H1 (cell line): ENCODE measurements at regions not wholly inside any gene's neighbourhood (a gene's known extent, or its start where the extent isn't known, plus 50 kb on each side); places are given as distances from the start of the nearest gene placed in this dataset.

Experiments
- CTCF ChIA-PET: fragments of 300-600 bp; sonication (Branson Sonifier 250); formaldehyde crosslinking; loops from one replicate; lab custom pipeline; 2021; ENCODE audit not compliant: partially characterized antibody; lab: Charles Lee
- POLR2A ChIA-PET: fragments of 300-600 bp; sonication (Branson Sonifier 250); formaldehyde crosslinking; loops from one replicate; lab custom pipeline; 2021; ENCODE audit warnings: inconsistent platforms; ENCODE audit not compliant: partially characterized antibody; lab: Charles Lee
- DNase-seq, 2 experiments: peaks; one replicate each; pipeline versions ENCODE4 v3.0.0 to v3.0.0-alpha.2; 2010 to 2022; ENCODE audit warnings: low spot score in 2 of 2, low read depth in 1 of 2, mixed read lengths in 1 of 2
- FAIRE-seq: peaks from 2 replicates; lab custom pipeline; 2011; peaks lifted over from hg19 to GRCh38; lab: Jason Lieb, UNC
- H2AFZ ChIP-seq: 2 replicates; pipeline ENCODE4 v1.8.1; 2012; ENCODE audit warnings: low read length, inconsistent platforms
- H2AK5ac ChIP-seq: 2 replicates; pipeline ENCODE4 v1.6.1; 2013; ENCODE audit warnings: low read depth, low read length
- H2BK120ac ChIP-seq: replicated peaks from 2 replicates; pipeline ENCODE3; 2013; ENCODE audit warnings: low read depth, low read length, inconsistent platforms
- H2BK12ac ChIP-seq: 2 replicates; pipeline ENCODE4 v1.6.1; 2013; ENCODE audit warnings: low read depth, low read length
- H2BK15ac ChIP-seq: 2 replicates; pipeline ENCODE4 v1.6.1; 2013; ENCODE audit warnings: low read length
- H2BK20ac ChIP-seq: 2 replicates; pipeline ENCODE4 v1.6.1; 2013; ENCODE audit warnings: low read length
- H2BK5ac ChIP-seq: 2 replicates; pipeline ENCODE4 v1.6.1; 2013; ENCODE audit warnings: low read depth, low read length
- H3K14ac ChIP-seq: 2 replicates; pipeline ENCODE4 v1.6.1; 2013; ENCODE audit warnings: inconsistent platforms; ENCODE audit not compliant: insufficient read length
- H3K18ac ChIP-seq: 2 replicates; pipeline ENCODE4 v1.6.1; 2013; ENCODE audit warnings: low read length; ENCODE audit errors: extremely low read depth
- H3K23ac ChIP-seq: 2 replicates; pipeline ENCODE4 v1.6.1; 2013; ENCODE audit warnings: inconsistent platforms; ENCODE audit not compliant: insufficient read length
- H3K23me2 ChIP-seq: 2 replicates; pipeline ENCODE4 v1.6.1; 2013; ENCODE audit warnings: low read depth, low read length
- H3K27ac ChIP-seq: 2 replicates; pipeline ENCODE4 v1.6.1; 2011; ENCODE audit warnings: low read depth, low read length, inconsistent platforms
- H3K27me3 ChIP-seq, 4 experiments: replicated peaks in 1 of 4; 1 replicate in 1 of 4; 2 replicates in 3 of 4; pipeline versions ENCODE4 v1.6.1 to v1.8.1; 2011 to 2013; ENCODE audit warnings: low read length in 3 of 4, mild to moderate bottlenecking in 3 of 4, inconsistent platforms in 2 of 4, mixed read lengths in 2 of 4, moderate library complexity in 1 of 4; ENCODE audit not compliant: control insufficient read depth in 3 of 4, insufficient read depth in 3 of 4; ENCODE audit errors: extremely low read depth in 1 of 4
- H3K36me3 ChIP-seq, 4 experiments: 2 replicates each; pipeline versions ENCODE4 v1.6.1 to v1.8.1; 2011 to 2013; ENCODE audit warnings: mild to moderate bottlenecking in 4 of 4, low read length in 3 of 4, moderate library complexity in 2 of 4, control low read depth in 1 of 4, inconsistent platforms in 1 of 4; ENCODE audit not compliant: insufficient read depth in 4 of 4, control insufficient read depth in 2 of 4
- H3K4ac ChIP-seq: replicated peaks from 2 replicates; pipeline ENCODE3; 2013; ENCODE audit warnings: low read length, low read depth, mixed read lengths, inconsistent platforms; ENCODE audit not compliant: insufficient read length
- H3K4me1 ChIP-seq, 4 experiments: replicated peaks in 1 of 4; 1 replicate in 1 of 4; 2 replicates in 3 of 4; pipeline versions ENCODE4 v1.6.1 to v1.8.1; 2011 to 2013; ENCODE audit warnings: low read length in 3 of 4, inconsistent platforms in 2 of 4, mixed read lengths in 1 of 4; ENCODE audit not compliant: insufficient read depth in 4 of 4, control insufficient read depth in 3 of 4
- H3K4me2 ChIP-seq, 2 experiments: 2 replicates each; pipeline versions ENCODE4 v1.6.1 to v1.8.1; 2011 to 2013; ENCODE audit warnings: low read depth in 2 of 2, low read length in 2 of 2, control low read depth in 1 of 2, inconsistent platforms in 1 of 2, mild to moderate bottlenecking in 1 of 2; ENCODE audit not compliant: insufficient read depth in 1 of 2
- H3K4me3 ChIP-seq, 4 experiments: fragments of 200-600, 300-600 bp in 1 of 4; sonication (generic), shearing (Covaris generic), sonication (Bioruptor Twin) in 1 of 4; 2 replicates each; pipeline versions ENCODE4 v1.5.1 to v1.8.1; 2011 to 2016; ENCODE audit warnings: low read length in 4 of 4, low read depth in 3 of 4, control low read depth in 2 of 4, inconsistent platforms in 2 of 4, mild to moderate bottlenecking in 2 of 4, mixed read lengths in 1 of 4, moderate library complexity in 1 of 4; ENCODE audit not compliant: insufficient read depth in 2 of 4; ENCODE audit errors: extremely low read depth in 1 of 4
- H3K56ac ChIP-seq: replicated peaks from 2 replicates; pipeline ENCODE3; 2013; ENCODE audit warnings: low read depth, mild to moderate bottlenecking, mixed read lengths, low read length, inconsistent platforms; ENCODE audit not compliant: insufficient read length
- H3K79me1 ChIP-seq: 2 replicates; pipeline ENCODE4 v1.6.1; 2013; ENCODE audit warnings: low read depth, low read length, control low read depth
- H3K79me2 ChIP-seq, 2 experiments: 2 replicates each; pipeline versions ENCODE4 v1.6.1 to v1.8.1; 2012 to 2013; ENCODE audit warnings: low read length in 2 of 2, mild to moderate bottlenecking in 2 of 2, inconsistent platforms in 1 of 2; ENCODE audit not compliant: insufficient read depth in 2 of 2, control insufficient read depth in 1 of 2
- H3K9ac ChIP-seq, 4 experiments: replicated peaks in 1 of 4; 1 replicate in 1 of 4; 2 replicates in 3 of 4; pipeline versions ENCODE4 v1.6.1 to v1.8.1; 2011 to 2013; ENCODE audit warnings: low read depth in 3 of 4, low read length in 3 of 4, control low read depth in 2 of 4, mild to moderate bottlenecking in 2 of 4, moderate library complexity in 2 of 4, inconsistent platforms in 1 of 4; ENCODE audit errors: extremely low read depth in 1 of 4
- H3K9me3 ChIP-seq, 2 experiments: 2 replicates each; pipeline versions ENCODE4 v1.6.1 to v1.8.1; 2012 to 2013; ENCODE audit warnings: mild to moderate bottlenecking in 2 of 2, moderate library complexity in 2 of 2, control low read depth in 1 of 2, inconsistent platforms in 1 of 2, low read depth in 1 of 2, low read length in 1 of 2, mixed read lengths in 1 of 2; ENCODE audit not compliant: insufficient read depth in 2 of 2
- H4K20me1 ChIP-seq, 2 experiments: replicated peaks in 1 of 2; 2 replicates each; pipeline versions ENCODE3 to v1.8.1; 2011 to 2013; ENCODE audit warnings: inconsistent platforms in 2 of 2, low read length in 2 of 2, mild to moderate bottlenecking in 1 of 2; ENCODE audit not compliant: insufficient read depth in 2 of 2, control insufficient read depth in 1 of 2
- H4K5ac ChIP-seq: 2 replicates; pipeline ENCODE4 v1.6.1; 2013; ENCODE audit warnings: low read length, low read depth, mixed read lengths, inconsistent platforms; ENCODE audit not compliant: insufficient read length
- H4K8ac ChIP-seq: 2 replicates; pipeline ENCODE4 v1.8.0; 2013; ENCODE audit warnings: mild to moderate bottlenecking, moderate library complexity, low read length, inconsistent platforms; ENCODE audit not compliant: insufficient read depth; ENCODE audit errors: extremely low read depth
- H4K91ac ChIP-seq: replicated peaks from 2 replicates; pipeline ENCODE3; 2013; ENCODE audit warnings: low read length, mixed read lengths, inconsistent platforms; ENCODE audit not compliant: insufficient read length
- ASH2L ChIP-seq: fragments of 200-600, 300-600 bp; sonication (generic); IDR thresholded peaks from one replicate; pipeline ENCODE4 v1.7.1; 2017; ENCODE audit warnings: low read length
- ATF2 ChIP-seq: IDR thresholded peaks from 2 replicates; pipeline ENCODE4 v1.6.1; 2012; ENCODE audit warnings: low read length, inconsistent platforms
- BRCA1 ChIP-seq: IDR thresholded peaks from 2 replicates; pipeline ENCODE4 v1.6.1; 2012; ENCODE audit warnings: low read depth, low read length, improper control_type of control experiment
- CEBPB ChIP-seq: IDR thresholded peaks from 2 replicates; pipeline ENCODE4 v1.6.1; 2012; ENCODE audit warnings: low read depth, low read length
- CREB1 ChIP-seq: IDR thresholded peaks from 2 replicates; pipeline ENCODE4 v1.6.1; 2012; ENCODE audit warnings: inconsistent platforms
- FOSL1 ChIP-seq: IDR thresholded peaks from 2 replicates; pipeline ENCODE4 v1.6.1; 2011; ENCODE audit warnings: mild to moderate bottlenecking, low read depth, low read length, moderate library complexity; ENCODE audit not compliant: insufficient read depth
- MAFK ChIP-seq: IDR thresholded peaks from 2 replicates; pipeline ENCODE4 v1.6.1; 2012; ENCODE audit warnings: low read depth, mild to moderate bottlenecking, improper control_type of control experiment, low read length
- RAD21 ChIP-seq, 2 experiments: IDR thresholded peaks in 1 of 2; conservative IDR thresholded peaks in 1 of 2; 2 replicates each; pipeline ENCODE4 v1.6.1; 2011; ENCODE audit warnings: low read depth in 2 of 2, low read length in 2 of 2, improper control_type of control experiment in 1 of 2, inconsistent platforms in 1 of 2, mild to moderate bottlenecking in 1 of 2, moderate library complexity in 1 of 2
- RBBP5 ChIP-seq: IDR thresholded peaks from 2 replicates; pipeline ENCODE4 v1.7.1; 2012; ENCODE audit warnings: low read depth, mild to moderate bottlenecking, inconsistent platforms, low read length, moderate library complexity, borderline replicate concordance
- RNF2 ChIP-seq: fragments of 200-900, 300-1000 bp; sonication (generic); IDR thresholded peaks from 2 replicates; pipeline ENCODE4 v1.7.1; 2016; ENCODE audit warnings: borderline replicate concordance, low read depth, mild to moderate bottlenecking, antibody characterized with exemption, low read length; ENCODE audit not compliant: poor library complexity, severe bottlenecking; ENCODE audit errors: missing control alignments
- SIX5 ChIP-seq: IDR thresholded peaks from 2 replicates; pipeline ENCODE4 v1.6.1; 2011; ENCODE audit warnings: mild to moderate bottlenecking, low read depth, low read length
- SP1 ChIP-seq: IDR thresholded peaks from 2 replicates; pipeline ENCODE4 v1.6.1; 2011; ENCODE audit warnings: low read depth, low read length
- TCF12 ChIP-seq: IDR thresholded peaks from 2 replicates; pipeline ENCODE4 v1.6.1; 2011; ENCODE audit warnings: low read depth, mild to moderate bottlenecking, low read length
- YY1 ChIP-seq: IDR thresholded peaks from 2 replicates; pipeline ENCODE4 v1.6.1; 2011; ENCODE audit warnings: low read depth, mild to moderate bottlenecking, low read length
- WGBS, 2 experiments: shearing (Covaris generic) in 1 of 2; methylation state at CpG; one replicate each; pipeline versions ENCODE4 v1.1.6 to v1.1.7; 2013 to 2015; ENCODE audit warnings: low lambda C conversion rate in 2 of 2, mixed read lengths in 2 of 2, inconsistent platforms in 1 of 2, low coverage in 1 of 2, missing lambda C conversion rate in 1 of 2; ENCODE audit not compliant: insufficient replicate concordance in 2 of 2, insufficient coverage in 1 of 2, insufficient read length in 1 of 2; ENCODE audit errors: extremely low coverage in 1 of 2, missing lambda C conversion rate in 1 of 2; 5-methylcytosine and 5-hydroxymethylcytosine counted together

- H3K4me3 ChIP-seq = no peak overlapping the region
- H3K27me3 ChIP-seq = no peaks in the 10 kb centered on the region
- no peak overlapping the region for H2BK12ac ChIP-seq
- no peak overlapping the region for H2BK120ac ChIP-seq
- H2BK5ac ChIP-seq = no peak overlapping the region
- H3K36me3 ChIP-seq = no peaks in the 10 kb centered on the region
- no peak overlapping the region for H3K14ac ChIP-seq
- no peak overlapping the region for H2AK5ac ChIP-seq
- H4K5ac ChIP-seq = no peak overlapping the region
- no peaks in the 10 kb centered on the region for H3K23me2 ChIP-seq
- H3K9me3 ChIP-seq = no peaks in the 10 kb centered on the region
- no peaks in the 10 kb centered on the region for H3K4me1 ChIP-seq
- ChIA-PET CTCF (interaction anchor here (0.5 kb wide), 1 partner anchor 558 kb away, joined by 3 read pairs; no protein-coding TSS in a partner anchor), POLR2A (no interaction called here)
- no peak for FAIRE-seq
- H3K18ac ChIP-seq = no peak overlapping the region
- H2AFZ ChIP-seq = no peak overlapping the region
- no peaks in the 10 kb centered on the region for H4K20me1 ChIP-seq
- no peak for DNase-seq
- WGBS, 2 experiments = 90% methylated on average over 2 of the region's 2 CpGs; no CpG with 5 or more reads in 1 of the 2 experiments
- H3K27ac ChIP-seq = no peak overlapping the region
- no peak overlapping the region for H3K4ac ChIP-seq
- no peaks in the 10 kb centered on the region for H3K79me2 ChIP-seq
- H3K4me2 ChIP-seq = no peak overlapping the region
- no peak overlapping the region for H3K23ac ChIP-seq
- H4K91ac ChIP-seq = no peak overlapping the region
- no peaks in the 10 kb centered on the region for H3K79me1 ChIP-seq
- H3K9ac ChIP-seq = no peak overlapping the region
- no peak overlapping the region for H2BK20ac ChIP-seq
- no peak overlapping the region for H4K8ac ChIP-seq
- no peak overlapping the region for H3K56ac ChIP-seq
- H2BK15ac ChIP-seq = no peak overlapping the region
- TF ChIP-seq CEBPB = no peak
- no peak for TF ChIP-seq SIX5
- TF ChIP-seq RNF2 = no peak
- TF ChIP-seq MAFK = no peak
- no peak for TF ChIP-seq ATF2
- no peak for TF ChIP-seq FOSL1
- no peak for TF ChIP-seq RAD21 (IDR thresholded peaks at IDR 0.05 in 1 of 2, conservative IDR thresholded peaks at IDR 0.05 in 1 of 2; ENCODE audit: low read depth in 2 of 2, low read length in 2 of 2)
- TF ChIP-seq SP1 = no peak
- no peak for TF ChIP-seq CREB1
- no peak for TF ChIP-seq YY1
- no peak for TF ChIP-seq ASH2L
- TF ChIP-seq RBBP5 = no peak
- TF ChIP-seq BRCA1 = no peak
- TF ChIP-seq TCF12 = no peak
Observed at GRCh38 chr3:87426918-87427317, 150.5 kb upstream of the POU1F1 start.
